HL-60 (cell line): ENCODE measurements at regions not wholly inside any gene's neighbourhood (a gene's known extent, or its start where the extent isn't known, plus 50 kb on each side); places are given as distances from the start of the nearest gene placed in this dataset.

Experiments used
- CTCF ChIP-seq: IDR thresholded peaks from one replicate; pipeline ENCODE4 v1.5.1; 2011; ENCODE audit warnings: low read length, control low read depth, inconsistent platforms; ENCODE audit not compliant: insufficient read depth
- GABPA ChIP-seq: IDR thresholded peaks from 2 replicates; pipeline ENCODE4 v1.6.1; 2012; ENCODE audit warnings: low read depth
- POLR2AphosphoS5 ChIP-seq: IDR thresholded peaks from 2 replicates; pipeline ENCODE4 v1.6.1; 2012; ENCODE audit warnings: low read depth

GRCh38 chr4:36677112-36677511, 395.7 kb downstream of the DTHD1 start:
- TF ChIP-seq CTCF: no peak
- TF ChIP-seq GABPA: no peak
- no peak for TF ChIP-seq POLR2AphosphoS5
